ENCODE measurements at regions not wholly inside any gene's neighbourhood (a gene's known extent, or its start where the extent isn't known, plus 50 kb on each side); places are given as distances from the start of the nearest gene placed in this dataset.

DNA sequence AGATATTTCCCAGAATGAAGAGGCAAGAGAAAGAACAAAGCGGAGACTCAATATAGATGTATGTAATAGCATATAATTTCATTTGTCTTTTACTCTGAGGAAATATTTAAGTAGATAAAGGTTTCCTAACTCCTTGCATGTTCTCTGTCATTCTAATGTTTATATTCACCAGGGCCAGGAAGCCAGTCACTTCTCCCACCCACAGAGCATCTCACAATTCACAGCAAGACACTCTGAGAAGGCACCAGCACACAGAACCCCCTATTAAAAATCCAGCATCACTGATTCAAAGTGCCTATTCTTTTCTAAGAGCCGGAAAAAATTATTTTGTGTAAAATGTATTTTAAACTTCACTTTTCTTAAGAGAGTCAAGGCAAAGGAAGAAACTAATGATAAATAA is 927.1 kb downstream of the C4orf33 start:
- no peak overlapping the region for H3K27ac ChIP-seq
- H3K9me3 ChIP-seq = no peaks in the 10 kb centered on the region
- no peaks in the 10 kb centered on the region for H3K4me1 ChIP-seq (replicated peaks)
- no peak overlapping the region for H3K4me3 ChIP-seq
- 90% methylated on average over 2 of the region's 2 CpGs for WGBS
- H3K27me3 ChIP-seq (replicated peaks; ENCODE audit: insufficient read depth) = no peaks in the 10 kb centered on the region
- DNase-seq (ENCODE audit: low spot score) = no peak
- intact Hi-C loops (cut with DNase I) = no loop called here
- H3K36me3 ChIP-seq = no peaks in the 10 kb centered on the region
- TF ChIP-seq, protein P1, sequence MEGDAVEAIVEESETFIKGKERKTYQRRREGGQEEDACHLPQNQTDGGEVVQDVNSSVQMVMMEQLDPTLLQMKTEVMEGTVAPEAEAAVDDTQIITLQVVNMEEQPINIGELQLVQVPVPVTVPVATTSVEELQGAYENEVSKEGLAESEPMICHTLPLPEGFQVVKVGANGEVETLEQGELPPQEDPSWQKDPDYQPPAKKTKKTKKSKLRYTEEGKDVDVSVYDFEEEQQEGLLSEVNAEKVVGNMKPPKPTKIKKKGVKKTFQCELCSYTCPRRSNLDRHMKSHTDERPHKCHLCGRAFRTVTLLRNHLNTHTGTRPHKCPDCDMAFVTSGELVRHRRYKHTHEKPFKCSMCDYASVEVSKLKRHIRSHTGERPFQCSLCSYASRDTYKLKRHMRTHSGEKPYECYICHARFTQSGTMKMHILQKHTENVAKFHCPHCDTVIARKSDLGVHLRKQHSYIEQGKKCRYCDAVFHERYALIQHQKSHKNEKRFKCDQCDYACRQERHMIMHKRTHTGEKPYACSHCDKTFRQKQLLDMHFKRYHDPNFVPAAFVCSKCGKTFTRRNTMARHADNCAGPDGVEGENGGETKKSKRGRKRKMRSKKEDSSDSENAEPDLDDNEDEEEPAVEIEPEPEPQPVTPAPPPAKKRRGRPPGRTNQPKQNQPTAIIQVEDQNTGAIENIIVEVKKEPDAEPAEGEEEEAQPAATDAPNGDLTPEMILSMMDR (IDR thresholded peaks at IDR 0.05) = no peak
- TF ChIP-seq POLR2AphosphoS5 (IDR thresholded peaks at IDR 0.05) = no peak
- no peak for TF ChIP-seq POLR2A (IDR thresholded peaks at IDR 0.05)

DNA sequence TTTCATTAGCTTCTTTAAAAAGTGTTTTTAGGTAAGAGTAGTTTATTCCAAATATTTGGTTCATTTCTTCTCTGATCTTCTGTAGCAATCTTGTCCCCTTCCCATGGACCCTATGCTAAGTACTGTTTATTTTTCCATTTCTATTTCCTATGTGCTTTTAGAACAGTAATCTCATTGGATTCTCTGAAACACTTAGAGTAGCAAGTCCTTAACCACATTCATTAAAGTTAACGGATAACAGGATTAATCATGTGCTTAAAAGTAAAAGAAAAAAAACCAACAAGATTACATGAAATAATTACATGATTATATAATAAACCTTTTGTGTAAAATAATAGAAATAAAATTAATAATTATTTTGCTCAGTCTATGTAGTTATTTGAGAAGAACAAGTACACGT is 929.7 kb downstream of the C4orf33 start:
- WGBS = 70% methylated on average over 2 of the region's 2 CpGs
- H3K27me3 ChIP-seq (replicated peaks; ENCODE audit: insufficient read depth) = no peaks in the 10 kb centered on the region
- no peaks in the 10 kb centered on the region for H3K9me3 ChIP-seq
- H3K4me3 ChIP-seq = no peak overlapping the region
- TF ChIP-seq POLR2AphosphoS5 (IDR thresholded peaks at IDR 0.05) (no peak), POLR2A (IDR thresholded peaks at IDR 0.05) (no peak)
- TF ChIP-seq, protein P1 (IDR thresholded peaks at IDR 0.05) = no peak
- no peak for DNase-seq (ENCODE audit: low spot score)
- intact Hi-C loops (cut with DNase I) = no loop called here
- H3K4me1 ChIP-seq (replicated peaks) = no peaks in the 10 kb centered on the region
- no peaks in the 10 kb centered on the region for H3K36me3 ChIP-seq
- H3K27ac ChIP-seq = no peak overlapping the region

DNA sequence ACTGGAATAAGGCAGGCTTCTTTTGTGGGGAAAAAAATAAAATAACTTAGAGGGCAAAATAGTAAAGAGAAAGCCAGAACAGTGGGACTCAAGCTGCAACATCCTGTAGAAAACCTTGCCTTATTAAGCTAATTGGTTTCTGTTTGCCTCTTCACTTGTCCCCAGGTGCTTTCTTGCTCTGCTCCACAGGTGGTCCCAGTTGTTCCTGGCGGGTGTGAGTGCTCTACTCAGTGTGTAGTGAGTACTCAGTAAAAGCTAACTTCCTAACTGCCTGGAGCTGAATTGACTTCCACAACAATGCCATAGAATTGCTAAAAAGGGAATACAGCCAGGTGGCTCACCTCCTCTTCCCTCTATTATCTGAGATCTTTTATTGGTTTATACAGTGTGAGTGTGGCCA is 930.2 kb downstream of the C4orf33 start:
- intact Hi-C loops (cut with DNase I) = no loop called here
- no peaks in the 10 kb centered on the region for H3K27me3 ChIP-seq (replicated peaks; ENCODE audit: insufficient read depth)

DNA sequence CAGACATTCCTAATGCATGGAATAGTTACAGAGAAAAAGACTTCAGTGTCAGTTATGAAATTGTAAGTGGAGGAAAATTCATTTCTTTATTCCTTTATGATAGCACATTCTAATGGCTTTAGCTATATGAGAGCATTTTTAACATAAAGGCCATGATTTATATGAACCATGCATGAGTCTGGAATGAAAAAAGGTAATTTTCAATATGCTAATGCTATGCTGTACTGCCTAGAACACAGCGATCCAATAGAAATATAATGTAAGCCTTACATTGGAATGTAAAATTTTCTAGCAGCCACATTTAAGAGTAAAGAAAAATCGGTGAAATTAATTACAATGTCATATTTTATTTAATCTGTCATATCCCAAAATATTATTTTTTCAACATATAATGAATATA is 932.0 kb downstream of the C4orf33 start:
- Histone ChIP-seq H3K27ac (no peak overlapping the region), H3K27me3 (replicated peaks; ENCODE audit: insufficient read depth) (no peaks in the 10 kb centered on the region), H3K36me3 (no peaks in the 10 kb centered on the region), H3K4me1 (replicated peaks) (no peaks in the 10 kb centered on the region), H3K9me3 (no peaks in the 10 kb centered on the region), H3K4me3 (no peak overlapping the region)
- WGBS = 79% methylated on average over 2 of the region's 2 CpGs
- no peak for DNase-seq (ENCODE audit: low spot score)
- TF ChIP-seq POLR2A (IDR thresholded peaks at IDR 0.05) = no peak
- intact Hi-C loops (cut with DNase I) = no loop called here

More for the DNA sequence above, 930.2 kb downstream of the C4orf33 start:
- H3K9me3 ChIP-seq = no peaks in the 10 kb centered on the region
- DNase-seq (ENCODE audit: low spot score) = no peak
- TF ChIP-seq POLR2AphosphoS5 (IDR thresholded peaks at IDR 0.05) (no peak), POLR2A (IDR thresholded peaks at IDR 0.05) (no peak)
- TF ChIP-seq, protein P1 (IDR thresholded peaks at IDR 0.05) = no peak
- no peaks in the 10 kb centered on the region for H3K36me3 ChIP-seq
- H3K27ac ChIP-seq = no peak overlapping the region
- no peak overlapping the region for H3K4me3 ChIP-seq
- no peaks in the 10 kb centered on the region for H3K4me1 ChIP-seq (replicated peaks)
- 22% methylated on average over 1 of the region's 1 CpG for WGBS

DNA sequence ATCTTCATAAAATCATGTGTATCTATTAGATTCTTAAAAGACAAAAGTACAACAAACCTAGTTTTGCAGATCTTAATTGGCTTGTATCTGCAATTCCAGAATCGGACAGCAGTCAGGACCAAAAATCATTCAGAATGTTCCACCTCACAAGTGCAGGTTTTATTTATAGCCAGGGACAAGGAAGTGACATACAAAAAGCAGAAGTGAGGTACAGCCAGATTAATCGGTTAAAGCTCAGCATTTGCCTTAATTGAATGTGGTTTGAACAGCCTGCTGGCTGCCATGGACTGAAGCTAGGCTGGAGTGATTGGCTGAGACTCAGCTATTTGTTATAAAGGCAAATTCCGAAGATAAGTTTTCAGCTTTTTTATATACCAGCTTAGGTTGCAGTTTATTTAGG is 932.6 kb downstream of the C4orf33 start:
- WGBS = 34% methylated on average over 3 of the region's 3 CpGs
- no peak overlapping the region for H3K27ac ChIP-seq
- TF ChIP-seq, protein P1 (IDR thresholded peaks at IDR 0.05) = no peak
- no peak for TF ChIP-seq POLR2AphosphoS5 (IDR thresholded peaks at IDR 0.05)
- no peak for TF ChIP-seq POLR2A (IDR thresholded peaks at IDR 0.05)
- no peak overlapping the region for H3K4me3 ChIP-seq
- DNase-seq (ENCODE audit: low spot score) = no peak
- no peaks in the 10 kb centered on the region for H3K9me3 ChIP-seq
- H3K27me3 ChIP-seq (replicated peaks; ENCODE audit: insufficient read depth) = no peaks in the 10 kb centered on the region
- intact Hi-C loops (cut with DNase I) = no loop called here
- no peaks in the 10 kb centered on the region for H3K4me1 ChIP-seq (replicated peaks)
- no peaks in the 10 kb centered on the region for H3K36me3 ChIP-seq
